Osteocyte (in vitro differentiated cells): ENCODE measurements at regions not wholly inside any gene's neighbourhood (a gene's known extent, or its start where the extent isn't known, plus 50 kb on each side); places are given as distances from the start of the nearest gene placed in this dataset.

Experiments
- DNase-seq: peaks from one replicate; pipeline ENCODE4 v3.0.0; 2021; ENCODE audit warnings: mixed read lengths; ENCODE audit not compliant: unreplicated experiment; ENCODE audit errors: extremely low spot score
- H3K27ac Mint-ChIP-seq: one replicate; pipeline ENCODE4 v1.8.0; 2021; ENCODE audit warnings: mild to moderate bottlenecking, mixed read lengths; ENCODE audit not compliant: unreplicated experiment
- H3K27me3 Mint-ChIP-seq: one replicate; pipeline ENCODE4 v1.8.0; 2021; ENCODE audit warnings: mixed read lengths; ENCODE audit not compliant: unreplicated experiment
- H3K36me3 Mint-ChIP-seq: one replicate; pipeline ENCODE4 v1.8.0; 2021; ENCODE audit warnings: mixed read lengths; ENCODE audit not compliant: unreplicated experiment
- H3K4me1 Mint-ChIP-seq: one replicate; pipeline ENCODE4 v1.8.0; 2021; ENCODE audit warnings: mixed read lengths; ENCODE audit not compliant: unreplicated experiment
- H3K4me3 Mint-ChIP-seq: one replicate; pipeline ENCODE4 v1.8.0; 2021; ENCODE audit warnings: mild to moderate bottlenecking, moderate library complexity, mixed read lengths; ENCODE audit not compliant: unreplicated experiment
- H3K9me3 Mint-ChIP-seq: one replicate; pipeline ENCODE4 v1.8.0; 2021; ENCODE audit warnings: mixed read lengths; ENCODE audit not compliant: unreplicated experiment
- TF ChIP-seq, protein P1 (sequence below): fragments of 200-600 bp; sonication (generic); IDR thresholded peaks from 2 replicates; pipeline ENCODE4 v1.5.0; 2021; ENCODE audit warnings: antibody characterized with exemption, mild to moderate bottlenecking, moderate library complexity

DNA sequence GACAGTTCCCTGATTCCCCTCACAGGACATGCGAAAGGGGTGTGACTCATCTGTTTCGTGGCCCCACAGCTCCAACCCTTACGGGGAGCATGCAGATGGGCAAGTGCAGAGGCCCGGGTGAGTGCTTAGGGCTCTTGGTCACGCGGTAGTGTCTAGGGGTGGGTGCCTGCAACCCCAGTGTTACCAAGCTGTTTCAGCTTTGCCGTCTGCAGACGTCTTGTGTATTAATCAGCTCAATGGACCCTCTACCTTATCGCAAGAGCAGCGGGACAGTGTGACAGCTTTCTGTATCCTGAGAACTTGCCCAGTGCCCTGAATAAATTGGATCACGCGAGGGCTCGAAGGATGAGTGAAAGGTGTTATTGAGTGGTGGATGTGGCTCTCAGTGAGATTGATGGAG is 816.4 kb upstream of the ANO3 start:
- H3K27ac Mint-ChIP-seq: no peak overlapping the region
- H3K4me3 Mint-ChIP-seq: no peak overlapping the region
- TF ChIP-seq, protein P1, sequence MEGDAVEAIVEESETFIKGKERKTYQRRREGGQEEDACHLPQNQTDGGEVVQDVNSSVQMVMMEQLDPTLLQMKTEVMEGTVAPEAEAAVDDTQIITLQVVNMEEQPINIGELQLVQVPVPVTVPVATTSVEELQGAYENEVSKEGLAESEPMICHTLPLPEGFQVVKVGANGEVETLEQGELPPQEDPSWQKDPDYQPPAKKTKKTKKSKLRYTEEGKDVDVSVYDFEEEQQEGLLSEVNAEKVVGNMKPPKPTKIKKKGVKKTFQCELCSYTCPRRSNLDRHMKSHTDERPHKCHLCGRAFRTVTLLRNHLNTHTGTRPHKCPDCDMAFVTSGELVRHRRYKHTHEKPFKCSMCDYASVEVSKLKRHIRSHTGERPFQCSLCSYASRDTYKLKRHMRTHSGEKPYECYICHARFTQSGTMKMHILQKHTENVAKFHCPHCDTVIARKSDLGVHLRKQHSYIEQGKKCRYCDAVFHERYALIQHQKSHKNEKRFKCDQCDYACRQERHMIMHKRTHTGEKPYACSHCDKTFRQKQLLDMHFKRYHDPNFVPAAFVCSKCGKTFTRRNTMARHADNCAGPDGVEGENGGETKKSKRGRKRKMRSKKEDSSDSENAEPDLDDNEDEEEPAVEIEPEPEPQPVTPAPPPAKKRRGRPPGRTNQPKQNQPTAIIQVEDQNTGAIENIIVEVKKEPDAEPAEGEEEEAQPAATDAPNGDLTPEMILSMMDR: no peak
- H3K9me3 Mint-ChIP-seq: peaks cover 7% of the 10 kb centered on the region
- H3K36me3 Mint-ChIP-seq: no peaks in the 10 kb centered on the region
- no peak for DNase-seq
- H3K27me3 Mint-ChIP-seq: peaks cover 6% of the 10 kb centered on the region
- no peaks in the 10 kb centered on the region for H3K4me1 Mint-ChIP-seq

DNA sequence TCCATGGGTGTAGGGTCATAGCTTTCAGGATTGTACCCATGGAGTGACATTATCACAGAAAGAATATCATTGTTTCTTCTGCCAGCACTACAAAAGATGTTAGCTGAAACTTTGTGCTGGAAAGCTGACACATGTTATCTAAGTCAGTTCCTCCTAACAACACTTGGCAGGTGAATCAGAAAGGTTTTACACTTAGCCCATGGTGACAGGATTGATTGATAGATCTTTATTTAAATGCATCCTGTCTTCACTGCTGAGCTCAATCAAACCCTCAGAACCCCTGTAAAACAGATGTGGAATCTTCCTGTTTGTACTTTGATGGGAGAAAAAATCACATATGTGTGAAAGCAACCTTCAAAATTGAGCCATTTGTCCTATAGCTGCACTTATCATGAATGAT is 811.5 kb upstream of the ANO3 start:
- DNase-seq: no peak
- peaks cover 6% of the 10 kb centered on the region for H3K27me3 Mint-ChIP-seq
- H3K36me3 Mint-ChIP-seq: no peaks in the 10 kb centered on the region
- no peak overlapping the region for H3K27ac Mint-ChIP-seq
- TF ChIP-seq, protein P1: no peak
- H3K4me3 Mint-ChIP-seq: no peak overlapping the region
- no peaks in the 10 kb centered on the region for H3K9me3 Mint-ChIP-seq
- H3K4me1 Mint-ChIP-seq: no peaks in the 10 kb centered on the region

DNA sequence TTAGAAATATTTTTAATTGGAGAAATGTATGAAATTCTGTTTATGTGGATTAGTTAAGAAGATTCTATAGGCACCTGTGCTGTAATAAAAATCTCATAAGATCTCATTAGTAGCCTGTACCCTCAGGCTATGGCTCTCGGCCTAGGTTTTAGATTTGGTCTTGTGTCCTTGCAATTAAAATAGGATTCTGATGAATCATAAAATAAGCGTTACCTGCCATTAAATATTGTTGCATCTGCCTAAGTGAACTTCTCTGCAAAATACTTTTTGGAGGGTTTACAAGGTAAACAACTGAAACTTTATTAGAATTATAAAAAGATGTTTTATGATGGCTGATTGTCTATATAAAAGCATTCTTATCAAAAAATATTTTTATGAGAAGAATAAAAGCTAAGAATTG is 804.1 kb upstream of the ANO3 start:
- no peaks in the 10 kb centered on the region for H3K9me3 Mint-ChIP-seq
- no peak overlapping the region for H3K27ac Mint-ChIP-seq
- no peaks in the 10 kb centered on the region for H3K27me3 Mint-ChIP-seq
- H3K4me3 Mint-ChIP-seq: no peak overlapping the region
- TF ChIP-seq, protein P1: no peak
- no peaks in the 10 kb centered on the region for H3K4me1 Mint-ChIP-seq
- DNase-seq: no peak
- no peaks in the 10 kb centered on the region for H3K36me3 Mint-ChIP-seq

DNA sequence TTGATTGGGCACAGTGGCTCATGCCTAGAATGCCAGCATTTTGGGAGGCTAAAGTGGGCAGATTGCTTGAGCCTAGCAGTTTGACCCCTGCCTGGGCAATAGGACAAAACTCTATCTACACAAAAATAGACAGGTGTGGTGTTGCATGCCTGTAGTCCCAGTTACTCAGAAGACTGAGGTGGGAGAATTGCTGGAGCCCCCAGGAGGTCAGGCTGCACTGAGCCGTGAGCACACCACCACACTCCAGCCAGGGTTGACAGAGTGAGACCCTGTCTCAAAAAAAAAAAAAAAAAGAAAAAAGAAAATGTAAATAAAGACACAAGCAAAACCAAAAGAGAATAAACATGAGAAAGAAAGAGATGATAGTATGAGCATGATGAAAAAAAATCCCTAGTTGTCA is 802.4 kb upstream of the ANO3 start:
- Mint-ChIP-seq H3K36me3 (no peaks in the 10 kb centered on the region), H3K4me1 (no peaks in the 10 kb centered on the region), H3K4me3 (no peak overlapping the region), H3K27ac (no peak overlapping the region), H3K9me3 (no peaks in the 10 kb centered on the region), H3K27me3 (no peaks in the 10 kb centered on the region)
- DNase-seq: no peak
- TF ChIP-seq, protein P1: no peak

DNA sequence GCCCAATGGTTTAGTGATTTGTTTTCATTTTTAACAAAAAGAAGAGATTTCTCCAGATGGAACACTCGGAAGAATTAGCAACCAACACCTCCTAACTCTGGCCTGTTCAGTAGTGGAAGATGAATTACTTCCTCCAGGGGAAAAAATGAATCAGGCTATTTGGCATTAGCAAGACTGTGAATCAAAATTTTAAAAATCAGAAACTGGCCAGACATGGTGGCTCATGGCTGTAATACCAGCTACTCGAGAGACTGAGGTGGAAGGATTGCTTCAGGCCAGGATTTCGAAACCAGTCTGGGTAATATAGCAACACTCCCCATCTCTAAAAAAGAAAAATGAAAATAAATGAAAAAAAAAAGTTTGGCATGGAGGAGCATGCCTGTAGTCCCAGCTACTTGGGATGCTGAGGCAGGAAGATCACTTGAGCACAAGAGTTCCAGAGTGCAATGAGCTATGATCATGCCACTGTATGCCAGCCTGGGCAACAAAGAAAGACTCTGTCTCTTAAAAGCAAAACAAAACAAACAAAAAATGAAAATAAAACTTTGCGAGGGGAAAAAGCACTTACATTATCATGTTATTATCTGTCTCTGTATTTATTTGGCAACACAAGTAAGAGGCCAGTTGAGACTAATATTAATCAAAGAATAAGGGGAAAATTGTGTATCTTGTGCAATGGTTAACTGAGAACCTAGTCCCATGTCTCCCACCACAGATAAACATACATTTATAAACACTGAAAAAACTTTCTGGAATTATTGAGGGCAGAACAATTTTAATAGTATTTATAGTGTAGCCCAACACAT is 796.3 kb upstream of the ANO3 start:
- no peaks in the 10 kb centered on the region for H3K36me3 Mint-ChIP-seq
- H3K27ac Mint-ChIP-seq: no peak overlapping the region
- TF ChIP-seq, protein P1: no peak
- no peak for DNase-seq
- H3K4me3 Mint-ChIP-seq: no peak overlapping the region
- H3K9me3 Mint-ChIP-seq: no peaks in the 10 kb centered on the region
- H3K4me1 Mint-ChIP-seq: no peaks in the 10 kb centered on the region
- no peaks in the 10 kb centered on the region for H3K27me3 Mint-ChIP-seq
